ENCODE measurements at regions not wholly inside any gene's neighbourhood (a gene's known extent, or its start where the extent isn't known, plus 50 kb on each side); places are given as distances from the start of the nearest gene placed in this dataset.

DNA sequence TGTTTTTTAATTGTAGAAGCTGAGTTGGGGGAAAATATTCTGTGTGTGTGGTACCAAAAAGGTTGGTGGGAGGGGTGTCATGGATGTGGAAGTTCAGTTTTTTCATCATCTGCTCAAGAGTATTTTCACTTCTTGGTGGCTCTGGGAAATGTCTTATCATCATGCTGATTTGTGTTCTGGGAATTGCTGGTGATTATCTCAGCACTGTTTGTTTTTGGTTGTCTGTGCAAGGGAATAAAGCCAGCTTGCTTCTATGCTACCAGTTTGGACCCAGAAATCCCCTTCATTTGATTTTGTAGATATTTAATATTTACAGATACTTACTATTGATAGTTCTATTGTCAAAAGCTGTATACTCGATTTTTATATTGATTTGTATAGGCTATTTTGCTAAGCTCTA, 2289.7 kb downstream of the MAT2B start:
- TF ChIP-seq, protein P1, sequence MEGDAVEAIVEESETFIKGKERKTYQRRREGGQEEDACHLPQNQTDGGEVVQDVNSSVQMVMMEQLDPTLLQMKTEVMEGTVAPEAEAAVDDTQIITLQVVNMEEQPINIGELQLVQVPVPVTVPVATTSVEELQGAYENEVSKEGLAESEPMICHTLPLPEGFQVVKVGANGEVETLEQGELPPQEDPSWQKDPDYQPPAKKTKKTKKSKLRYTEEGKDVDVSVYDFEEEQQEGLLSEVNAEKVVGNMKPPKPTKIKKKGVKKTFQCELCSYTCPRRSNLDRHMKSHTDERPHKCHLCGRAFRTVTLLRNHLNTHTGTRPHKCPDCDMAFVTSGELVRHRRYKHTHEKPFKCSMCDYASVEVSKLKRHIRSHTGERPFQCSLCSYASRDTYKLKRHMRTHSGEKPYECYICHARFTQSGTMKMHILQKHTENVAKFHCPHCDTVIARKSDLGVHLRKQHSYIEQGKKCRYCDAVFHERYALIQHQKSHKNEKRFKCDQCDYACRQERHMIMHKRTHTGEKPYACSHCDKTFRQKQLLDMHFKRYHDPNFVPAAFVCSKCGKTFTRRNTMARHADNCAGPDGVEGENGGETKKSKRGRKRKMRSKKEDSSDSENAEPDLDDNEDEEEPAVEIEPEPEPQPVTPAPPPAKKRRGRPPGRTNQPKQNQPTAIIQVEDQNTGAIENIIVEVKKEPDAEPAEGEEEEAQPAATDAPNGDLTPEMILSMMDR (IDR thresholded peaks at IDR 0.05; ENCODE audit: insufficient read depth, low read length, poor library complexity, severe bottlenecking): no peak
- no peak for TF ChIP-seq EZH2phosphoT487 (conservative IDR thresholded peaks at IDR 0.05; ENCODE audit: low read length)

Measured in SU-DHL-6 (cell line).